ENCODE measurements at regions not wholly inside any gene's neighbourhood (a gene's known extent, or its start where the extent isn't known, plus 50 kb on each side); places are given as distances from the start of the nearest gene placed in this dataset.
"Not testable (repeated sequence)": the region's sequence is repeated elsewhere in the genome, so short reads cannot be mapped to it uniquely, and the experiment has no call there.

GRCh38 chr11:129645943-129646342, 169.7 kb upstream of the TMEM45B start:
- no peak for DNase-seq (ENCODE audit: low read depth, low spot score)
- TF ChIP-seq SUZ12 (IDR thresholded peaks at IDR 0.05; ENCODE audit: extremely low read depth, insufficient read depth, insufficient read length), result no peak
- no peak for TF ChIP-seq YY1 (IDR thresholded peaks at IDR 0.05; ENCODE audit: insufficient read depth, insufficient read length)
- no peak for TF ChIP-seq ZNF274 (IDR thresholded peaks at IDR 0.05; ENCODE audit: low read depth, low read length)
- H3K27me3 ChIP-seq (ENCODE audit: insufficient read depth, insufficient read length), result no peaks in the 10 kb centered on the region
- no peak overlapping the region for H3K4me3 ChIP-seq (ENCODE audit: insufficient read length, low read depth)
- no peaks in the 10 kb centered on the region for H3K36me3 ChIP-seq (ENCODE audit: insufficient read depth, insufficient read length, low read length)
- no peak overlapping the region for H3K9ac ChIP-seq (ENCODE audit: insufficient read length, low read depth)
- no peaks in the 10 kb centered on the region for H3K9me3 ChIP-seq (ENCODE audit: insufficient read depth, low read length)
- H3K4me1 ChIP-seq (ENCODE audit: insufficient read depth, insufficient read length), result no peaks in the 10 kb centered on the region

- H3K4me1 ChIP-seq (ENCODE audit: insufficient read depth, insufficient read length); H3K4me3 ChIP-seq (ENCODE audit: insufficient read length, low read depth); H3K9me3 ChIP-seq (ENCODE audit: insufficient read depth, low read length); H3K9ac ChIP-seq (ENCODE audit: insufficient read length, low read depth); H3K27me3 ChIP-seq (ENCODE audit: insufficient read depth, insufficient read length); DNase-seq (ENCODE audit: low read depth, low spot score); H3K36me3 ChIP-seq (ENCODE audit: insufficient read depth, insufficient read length, low read length): not testable (repeated sequence)
Measured at GRCh38 chr11:129650044-129650443, 165.6 kb upstream of the TMEM45B start.

- Histone ChIP-seq H3K9ac (ENCODE audit: insufficient read length, low read depth) (no peak overlapping the region), H3K9me3 (ENCODE audit: insufficient read depth, low read length) (peaks cover 11% of the 10 kb centered on the region; the same call in 1 of the 2 replicates), H3K4me1 (ENCODE audit: insufficient read depth, insufficient read length) (peaks cover 3% of the 10 kb centered on the region), H3K36me3 (ENCODE audit: insufficient read depth, insufficient read length, low read length) (no peaks in the 10 kb centered on the region), H3K27me3 (ENCODE audit: insufficient read depth, insufficient read length) (no peaks in the 10 kb centered on the region), H3K4me3 (ENCODE audit: insufficient read length, low read depth) (no peak overlapping the region)
- TF ChIP-seq YY1 (IDR thresholded peaks at IDR 0.05; ENCODE audit: insufficient read depth, insufficient read length) (no peak), SUZ12 (IDR thresholded peaks at IDR 0.05; ENCODE audit: extremely low read depth, insufficient read depth, insufficient read length) (no peak), ZNF274 (IDR thresholded peaks at IDR 0.05; ENCODE audit: low read depth, low read length) (no peak)
- no peak for DNase-seq (ENCODE audit: low read depth, low spot score)
Measured at GRCh38 chr11:129652835-129653234, 162.8 kb upstream of the TMEM45B start.

- no peak overlapping the region for H3K9ac ChIP-seq (ENCODE audit: insufficient read length, low read depth)
- DNase-seq (ENCODE audit: low read depth, low spot score), result no peak
- H3K4me1 ChIP-seq (ENCODE audit: insufficient read depth, insufficient read length), result peaks cover 5% of the 10 kb centered on the region
- TF ChIP-seq SUZ12 (IDR thresholded peaks at IDR 0.05; ENCODE audit: extremely low read depth, insufficient read depth, insufficient read length) (no peak), ZNF274 (IDR thresholded peaks at IDR 0.05; ENCODE audit: low read depth, low read length) (no peak), YY1 (IDR thresholded peaks at IDR 0.05; ENCODE audit: insufficient read depth, insufficient read length) (no peak)
- H3K4me3 ChIP-seq (ENCODE audit: insufficient read length, low read depth), result no peak overlapping the region
- no peaks in the 10 kb centered on the region for H3K36me3 ChIP-seq (ENCODE audit: insufficient read depth, insufficient read length, low read length)
- peaks cover 11% of the 10 kb centered on the region; the same call in 1 of the 2 replicates for H3K9me3 ChIP-seq (ENCODE audit: insufficient read depth, low read length)
- no peaks in the 10 kb centered on the region for H3K27me3 ChIP-seq (ENCODE audit: insufficient read depth, insufficient read length)
Measured at GRCh38 chr11:129655247-129655832, 160.3 kb upstream of the TMEM45B start.

GRCh38 chr11:129657866-129658525, 157.7 kb upstream of the TMEM45B start:
- peaks cover 11% of the 10 kb centered on the region; the same call in 1 of the 2 replicates for H3K9me3 ChIP-seq (ENCODE audit: insufficient read depth, low read length)
- H3K4me1 ChIP-seq (ENCODE audit: insufficient read depth, insufficient read length), result peaks cover 5% of the 10 kb centered on the region
- no peak overlapping the region for H3K4me3 ChIP-seq (ENCODE audit: insufficient read length, low read depth)
- H3K27me3 ChIP-seq (ENCODE audit: insufficient read depth, insufficient read length), result no peaks in the 10 kb centered on the region
- no peaks in the 10 kb centered on the region for H3K36me3 ChIP-seq (ENCODE audit: insufficient read depth, insufficient read length, low read length)
- TF ChIP-seq YY1 (IDR thresholded peaks at IDR 0.05; ENCODE audit: insufficient read depth, insufficient read length) (no peak), ZNF274 (IDR thresholded peaks at IDR 0.05; ENCODE audit: low read depth, low read length) (no peak), SUZ12 (IDR thresholded peaks at IDR 0.05; ENCODE audit: extremely low read depth, insufficient read depth, insufficient read length) (no peak)
- DNase-seq (ENCODE audit: low read depth, low spot score), result no peak
- no peak overlapping the region for H3K9ac ChIP-seq (ENCODE audit: insufficient read length, low read depth)

GRCh38 chr11:129658526-129658867, 157.2 kb upstream of the TMEM45B start:
- Histone ChIP-seq H3K9ac (ENCODE audit: insufficient read length, low read depth) (no peak overlapping the region), H3K36me3 (ENCODE audit: insufficient read depth, insufficient read length, low read length) (no peaks in the 10 kb centered on the region), H3K9me3 (ENCODE audit: insufficient read depth, low read length) (peaks cover 11% of the 10 kb centered on the region; the same call in 1 of the 2 replicates), H3K4me1 (ENCODE audit: insufficient read depth, insufficient read length) (peaks cover 5% of the 10 kb centered on the region), H3K4me3 (ENCODE audit: insufficient read length, low read depth) (no peak overlapping the region), H3K27me3 (ENCODE audit: insufficient read depth, insufficient read length) (no peaks in the 10 kb centered on the region)
- TF ChIP-seq ZNF274 (IDR thresholded peaks at IDR 0.05; ENCODE audit: low read depth, low read length) (no peak), SUZ12 (IDR thresholded peaks at IDR 0.05; ENCODE audit: extremely low read depth, insufficient read depth, insufficient read length) (no peak), YY1 (IDR thresholded peaks at IDR 0.05; ENCODE audit: insufficient read depth, insufficient read length) (no peak)
- DNase-seq (ENCODE audit: low read depth, low spot score), result no peak

- Histone ChIP-seq H3K9me3 (ENCODE audit: insufficient read depth, low read length) (no peaks in the 10 kb centered on the region), H3K36me3 (ENCODE audit: insufficient read depth, insufficient read length, low read length) (no peaks in the 10 kb centered on the region), H3K4me1 (ENCODE audit: insufficient read depth, insufficient read length) (no peaks in the 10 kb centered on the region), H3K9ac (ENCODE audit: insufficient read length, low read depth) (no peak overlapping the region), H3K4me3 (ENCODE audit: insufficient read length, low read depth) (no peak overlapping the region), H3K27me3 (ENCODE audit: insufficient read depth, insufficient read length) (no peaks in the 10 kb centered on the region)
- TF ChIP-seq YY1 (IDR thresholded peaks at IDR 0.05; ENCODE audit: insufficient read depth, insufficient read length), result no peak
- TF ChIP-seq SUZ12 (IDR thresholded peaks at IDR 0.05; ENCODE audit: extremely low read depth, insufficient read depth, insufficient read length), result no peak
- TF ChIP-seq ZNF274 (IDR thresholded peaks at IDR 0.05; ENCODE audit: low read depth, low read length), result no peak
- no peak for DNase-seq (ENCODE audit: low read depth, low spot score)
Measured at GRCh38 chr11:129680907-129681306, 134.7 kb upstream of the TMEM45B start.

Data from NT2/D1 (cell line).